HEK293 (cell line): ENCODE measurements at regions not wholly inside any gene's neighbourhood (a gene's known extent, or its start where the extent isn't known, plus 50 kb on each side); places are given as distances from the start of the nearest gene placed in this dataset.

Experiments used
- CTCF ChIA-PET: fragments of 350-600 bp; formaldehyde crosslinking; extraction: SDS; loops from one replicate; lab custom pipeline; 2021; ENCODE audit warnings: antibody characterized with exemption; lab: Yijun Ruan, JAX
- POLR2A ChIA-PET: fragments of 300-600 bp; formaldehyde crosslinking; extraction: SDS; loops from one replicate; lab custom pipeline; 2020; ENCODE audit warnings: antibody characterized with exemption, inconsistent platforms; lab: Yijun Ruan, JAX
- H3K27ac ChIP-seq: fragments of 200-500 bp; sonication (Bioruptor generic); 2 replicates; pipeline ENCODE4 v1.5.1; 2014; ENCODE audit warnings: low read depth, low read length, control low read depth, inconsistent platforms; ENCODE audit errors: extremely low read depth
- H3K36me3 ChIP-seq, 2 experiments: fragments of 200-500 bp in 1 of 2; sonication (Bioruptor generic) in 1 of 2; 1 replicate in 1 of 2; 2 replicates in 1 of 2; pipeline ENCODE4 v1.5.1; 2014 to 2017; ENCODE audit warnings: inconsistent platforms in 2 of 2, low read length in 2 of 2; ENCODE audit not compliant: control insufficient read depth in 2 of 2, insufficient read depth in 1 of 2
- H3K4me1 ChIP-seq: fragments of 200-500 bp; sonication (Bioruptor generic); 2 replicates; pipeline ENCODE4 v1.5.1; 2014; ENCODE audit warnings: mild to moderate bottlenecking, low read length, inconsistent platforms; ENCODE audit not compliant: control insufficient read depth, insufficient read depth
- H3K4me3 ChIP-seq: 2 replicates; pipeline ENCODE4 v1.5.1; 2011; ENCODE audit warnings: low read depth, mild to moderate bottlenecking, control low read depth, low read length, moderate library complexity
- H3K9me3 ChIP-seq: fragments of 200-500 bp; sonication (Bioruptor generic); 2 replicates; pipeline ENCODE4 v1.5.1; 2014; ENCODE audit warnings: low read depth, low read length, inconsistent platforms; ENCODE audit not compliant: control insufficient read depth, insufficient read depth
- ZBTB17 ChIP-seq: fragments of 450-650 bp; formaldehyde crosslinking; IDR thresholded peaks from 2 replicates; pipeline ENCODE4 v1.5.1; 2016; ENCODE audit warnings: missing biosample characterization, missing genetic modification characterization
- ZFHX2 ChIP-seq: fragments of 450-650 bp; formaldehyde crosslinking; conservative IDR thresholded peaks from 2 replicates; pipeline ENCODE4 v1.5.1; 2016; ENCODE audit warnings: missing biosample characterization, missing genetic modification characterization
- ZFP69B ChIP-seq: fragments of 450-650 bp; formaldehyde crosslinking; IDR thresholded peaks from 2 replicates; pipeline ENCODE4 v1.5.1; 2016; ENCODE audit warnings: missing biosample characterization, missing genetic modification characterization
- ZNF174 ChIP-seq: fragments of 450-650 bp; formaldehyde crosslinking; IDR thresholded peaks from 2 replicates; pipeline ENCODE4 v1.5.0; 2017; ENCODE audit warnings: missing biosample characterization, mild to moderate bottlenecking, missing genetic modification characterization
- ZNF184 ChIP-seq: fragments of 450-650 bp; IDR thresholded peaks from 2 replicates; pipeline ENCODE4 v1.5.1; 2018; ENCODE audit warnings: missing biosample characterization, mild to moderate bottlenecking, missing genetic modification characterization
- ZNF223 ChIP-seq: fragments of 450-650 bp; formaldehyde crosslinking; IDR thresholded peaks from 2 replicates; pipeline ENCODE4 v1.5.1; 2016; ENCODE audit warnings: missing biosample characterization, missing genetic modification characterization
- ZNF292 ChIP-seq: fragments of 450-650 bp; formaldehyde crosslinking; IDR thresholded peaks from 2 replicates; pipeline ENCODE4 v1.5.1; 2016; ENCODE audit warnings: low read depth, missing biosample characterization, missing genetic modification characterization, borderline replicate concordance
- ZNF341 ChIP-seq: fragments of 450-650 bp; formaldehyde crosslinking; IDR thresholded peaks from 2 replicates; pipeline ENCODE4; 2016; ENCODE audit warnings: low read depth, missing biosample characterization, missing genetic modification characterization
- ZNF394 ChIP-seq: fragments of 450-650 bp; formaldehyde crosslinking; IDR thresholded peaks from 2 replicates; pipeline ENCODE4 v1.5.1; 2016; ENCODE audit warnings: missing biosample characterization, missing genetic modification characterization, mild to moderate bottlenecking, moderate library complexity, borderline replicate concordance
- ZNF473 ChIP-seq: fragments of 450-650 bp; formaldehyde crosslinking; IDR thresholded peaks from 2 replicates; pipeline ENCODE4 v1.5.1; 2017; ENCODE audit warnings: missing biosample characterization, missing genetic modification characterization
- ZNF510 ChIP-seq: fragments of 450-650 bp; formaldehyde crosslinking; IDR thresholded peaks from 2 replicates; pipeline ENCODE4 v1.5.1; 2018; ENCODE audit warnings: mild to moderate bottlenecking, missing genetic modification characterization, missing biosample characterization; ENCODE audit not compliant: insufficient replicate concordance
- ZNF514 ChIP-seq: fragments of 450-650 bp; formaldehyde crosslinking; IDR thresholded peaks from 2 replicates; pipeline ENCODE4 v1.5.1; 2016; ENCODE audit warnings: missing biosample characterization, missing genetic modification characterization
- ZNF561 ChIP-seq: fragments of 450-650 bp; IDR thresholded peaks from 2 replicates; pipeline ENCODE4 v1.5.1; 2018; ENCODE audit warnings: missing biosample characterization, missing genetic modification characterization, borderline replicate concordance
- ZNF701 ChIP-seq: fragments of 450-650 bp; formaldehyde crosslinking; IDR thresholded peaks from 2 replicates; pipeline ENCODE4 v1.5.1; 2016; ENCODE audit warnings: missing biosample characterization, missing genetic modification characterization
- ZNF791 ChIP-seq: fragments of 450-650 bp; formaldehyde crosslinking; IDR thresholded peaks from 2 replicates; pipeline ENCODE4 v1.5.1; 2016; ENCODE audit warnings: missing biosample characterization, missing genetic modification characterization
- TF ChIP-seq, protein P1 (sequence below): fragments of 450-650 bp; formaldehyde crosslinking; IDR thresholded peaks from 2 replicates; pipeline ENCODE4 v1.5.1; 2016; ENCODE audit warnings: missing biosample characterization, missing genetic modification characterization
- TF ChIP-seq, protein P2 (sequence below): fragments of 450-650 bp; formaldehyde crosslinking; IDR thresholded peaks from 2 replicates; pipeline ENCODE4 v1.5.1; 2016; ENCODE audit warnings: missing biosample characterization, missing genetic modification characterization, low read depth
- TF ChIP-seq, protein P3 (sequence below): IDR thresholded peaks from 2 replicates; pipeline ENCODE4 v1.6.1; 2011; ENCODE audit warnings: mild to moderate bottlenecking, low read depth, low read length, borderline replicate concordance
- TF ChIP-seq, protein P4 (sequence below): fragments of 450-650 bp; formaldehyde crosslinking; IDR thresholded peaks from 2 replicates; pipeline ENCODE4 v1.5.1; 2017; ENCODE audit warnings: missing biosample characterization, missing genetic modification characterization
- TF ChIP-seq, protein P5 (sequence below): fragments of 450-650 bp; formaldehyde crosslinking; IDR thresholded peaks from 2 replicates; pipeline ENCODE4 v1.5.1; 2016; ENCODE audit warnings: missing biosample characterization, missing genetic modification characterization

DNA sequence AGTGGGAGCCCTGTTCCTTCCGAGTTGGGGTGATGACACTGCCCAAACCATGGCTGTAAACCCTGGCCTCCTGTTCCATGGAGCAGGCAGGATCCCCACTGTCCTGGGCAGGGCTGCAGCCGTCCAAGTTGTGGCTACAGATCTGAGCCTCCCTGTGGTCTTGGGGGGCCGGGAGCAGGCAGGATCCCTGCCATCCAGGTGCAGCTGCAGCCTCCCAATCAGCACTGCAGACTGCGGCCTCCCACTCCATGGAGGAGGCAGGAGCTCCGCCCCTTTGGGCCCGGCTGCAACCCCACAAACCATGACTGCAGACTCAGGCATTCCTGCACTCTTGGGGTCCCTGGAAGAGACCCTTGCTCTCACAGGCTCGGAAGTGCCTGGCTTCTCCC lies 872.1 kb upstream of the GJE1 start (continued):
- TF ChIP-seq, protein P1, sequence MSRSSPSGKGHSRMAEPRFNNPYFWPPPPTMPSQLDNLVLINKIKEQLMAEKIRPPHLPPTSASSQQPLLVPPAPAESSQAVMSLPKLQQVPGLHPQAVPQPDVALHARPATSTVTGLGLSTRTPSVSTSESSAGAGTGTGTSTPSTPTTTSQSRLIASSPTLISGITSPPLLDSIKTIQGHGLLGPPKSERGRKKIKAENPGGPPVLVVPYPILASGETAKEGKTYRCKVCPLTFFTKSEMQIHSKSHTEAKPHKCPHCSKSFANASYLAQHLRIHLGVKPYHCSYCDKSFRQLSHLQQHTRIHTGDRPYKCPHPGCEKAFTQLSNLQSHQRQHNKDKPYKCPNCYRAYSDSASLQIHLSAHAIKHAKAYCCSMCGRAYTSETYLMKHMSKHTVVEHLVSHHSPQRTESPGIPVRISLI (tag by site-specific recombination) = no peak
- TF ChIP-seq ZNF184 (tag by site-specific recombination) = no peak
- no peak for TF ChIP-seq ZNF223
- no peak for TF ChIP-seq ZNF341 (tag by site-specific recombination)

DNA sequence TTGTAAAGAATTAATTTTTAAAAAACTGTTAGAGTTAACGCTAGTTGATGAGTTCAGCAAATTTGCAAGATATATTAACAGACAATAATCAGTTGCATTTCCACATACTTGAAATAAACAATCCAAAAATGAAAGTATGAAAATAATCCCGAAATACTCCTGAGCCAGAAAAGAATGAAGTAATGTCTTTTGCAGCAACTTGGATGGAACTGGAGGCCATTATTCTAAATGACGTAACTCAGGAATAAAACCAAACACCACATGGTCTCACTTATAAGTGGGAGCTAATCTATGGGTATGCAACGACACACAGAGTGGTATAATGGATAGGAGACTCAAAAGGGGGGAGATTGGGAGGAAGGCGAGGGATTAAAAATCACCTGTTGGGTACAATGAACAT lies 872.9 kb upstream of the GJE1 start:
- Histone ChIP-seq H3K36me3 (no peaks in the 10 kb centered on the region), H3K9me3 (no peaks in the 10 kb centered on the region), H3K27ac (no peak overlapping the region), H3K4me3 (no peak overlapping the region), H3K4me1 (no peaks in the 10 kb centered on the region)
- CTCF ChIA-PET = no interaction called here
- POLR2A ChIA-PET = no interaction called here
- no peak for TF ChIP-seq ZNF292
- TF ChIP-seq, protein P2, sequence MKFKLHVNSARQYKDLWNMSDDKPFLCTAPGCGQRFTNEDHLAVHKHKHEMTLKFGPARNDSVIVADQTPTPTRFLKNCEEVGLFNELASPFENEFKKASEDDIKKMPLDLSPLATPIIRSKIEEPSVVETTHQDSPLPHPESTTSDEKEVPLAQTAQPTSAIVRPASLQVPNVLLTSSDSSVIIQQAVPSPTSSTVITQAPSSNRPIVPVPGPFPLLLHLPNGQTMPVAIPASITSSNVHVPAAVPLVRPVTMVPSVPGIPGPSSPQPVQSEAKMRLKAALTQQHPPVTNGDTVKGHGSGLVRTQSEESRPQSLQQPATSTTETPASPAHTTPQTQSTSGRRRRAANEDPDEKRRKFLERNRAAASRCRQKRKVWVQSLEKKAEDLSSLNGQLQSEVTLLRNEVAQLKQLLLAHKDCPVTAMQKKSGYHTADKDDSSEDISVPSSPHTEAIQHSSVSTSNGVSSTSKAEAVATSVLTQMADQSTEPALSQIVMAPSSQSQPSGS (tag by site-specific recombination) = peak; percentile 64

DNA sequence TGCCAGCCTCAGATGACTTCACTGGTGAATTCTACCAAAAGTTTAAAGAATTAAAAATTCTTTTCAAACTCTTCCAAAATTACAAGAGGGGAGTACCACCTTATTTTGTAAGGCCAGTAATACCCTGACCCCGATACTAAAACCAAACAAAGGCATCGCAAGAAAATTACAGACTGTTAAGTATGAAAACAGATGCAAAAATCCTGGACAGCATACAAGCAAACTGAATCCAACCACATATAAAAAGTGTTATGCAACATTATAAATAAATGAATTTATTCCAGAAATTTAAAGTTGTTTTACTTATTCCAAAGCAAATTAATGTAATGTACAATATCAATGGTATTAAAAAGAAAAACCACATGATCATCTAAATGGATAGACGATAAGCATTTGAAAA lies 873.6 kb upstream of the GJE1 start:
- no peaks in the 10 kb centered on the region for H3K9me3 ChIP-seq
- ChIA-PET POLR2A (no interaction called here), CTCF (no interaction called here)
- H3K36me3 ChIP-seq = no peaks in the 10 kb centered on the region
- H3K27ac ChIP-seq = no peak overlapping the region
- H3K4me1 ChIP-seq = no peaks in the 10 kb centered on the region
- no peak overlapping the region for H3K4me3 ChIP-seq
- no peak for TF ChIP-seq ZBTB17 (tag by site-specific recombination)

DNA sequence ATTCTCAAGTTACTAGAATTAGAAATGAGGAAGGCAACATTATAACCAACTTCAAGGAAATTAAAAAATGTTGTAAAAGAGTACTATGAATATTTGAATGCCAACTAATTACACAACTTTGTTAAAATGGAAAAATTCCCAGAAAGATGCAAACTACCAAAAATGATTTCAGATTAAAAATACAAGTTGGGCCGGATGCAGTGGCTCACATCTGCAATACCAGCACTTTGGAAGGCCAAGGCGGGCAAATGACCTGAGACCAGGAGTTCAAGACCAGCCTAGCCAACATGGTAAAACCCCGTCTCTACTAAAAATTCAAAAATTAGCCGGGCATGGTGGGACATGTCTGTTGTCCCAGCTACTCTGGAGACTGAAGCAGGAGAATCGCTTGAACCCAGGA lies 874.2 kb upstream of the GJE1 start:
- no peaks in the 10 kb centered on the region for H3K4me1 ChIP-seq
- H3K36me3 ChIP-seq = no peaks in the 10 kb centered on the region
- ChIA-PET CTCF (no interaction called here), POLR2A (no interaction called here)
- H3K27ac ChIP-seq = no peak overlapping the region
- no peak overlapping the region for H3K4me3 ChIP-seq
- no peaks in the 10 kb centered on the region for H3K9me3 ChIP-seq
- TF ChIP-seq, protein P3, sequence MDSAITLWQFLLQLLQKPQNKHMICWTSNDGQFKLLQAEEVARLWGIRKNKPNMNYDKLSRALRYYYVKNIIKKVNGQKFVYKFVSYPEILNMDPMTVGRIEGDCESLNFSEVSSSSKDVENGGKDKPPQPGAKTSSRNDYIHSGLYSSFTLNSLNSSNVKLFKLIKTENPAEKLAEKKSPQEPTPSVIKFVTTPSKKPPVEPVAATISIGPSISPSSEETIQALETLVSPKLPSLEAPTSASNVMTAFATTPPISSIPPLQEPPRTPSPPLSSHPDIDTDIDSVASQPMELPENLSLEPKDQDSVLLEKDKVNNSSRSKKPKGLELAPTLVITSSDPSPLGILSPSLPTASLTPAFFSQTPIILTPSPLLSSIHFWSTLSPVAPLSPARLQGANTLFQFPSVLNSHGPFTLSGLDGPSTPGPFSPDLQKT = no peak
- TF ChIP-seq ZFHX2 (no peak), ZNF473 (tag by site-specific recombination) (no peak), ZNF701 (tag by site-specific recombination) (no peak), ZNF174 (tag by site-specific recombination) (no peak), ZNF394 (tag by site-specific recombination) (no peak), ZNF561 (tag by site-specific recombination) (no peak), ZNF514 (tag by site-specific recombination) (no peak), ZNF510 (tag by site-specific recombination) (no peak), ZFP69B (tag by site-specific recombination) (no peak), ZNF791 (tag by site-specific recombination) (no peak)
- TF ChIP-seq, protein P4, sequence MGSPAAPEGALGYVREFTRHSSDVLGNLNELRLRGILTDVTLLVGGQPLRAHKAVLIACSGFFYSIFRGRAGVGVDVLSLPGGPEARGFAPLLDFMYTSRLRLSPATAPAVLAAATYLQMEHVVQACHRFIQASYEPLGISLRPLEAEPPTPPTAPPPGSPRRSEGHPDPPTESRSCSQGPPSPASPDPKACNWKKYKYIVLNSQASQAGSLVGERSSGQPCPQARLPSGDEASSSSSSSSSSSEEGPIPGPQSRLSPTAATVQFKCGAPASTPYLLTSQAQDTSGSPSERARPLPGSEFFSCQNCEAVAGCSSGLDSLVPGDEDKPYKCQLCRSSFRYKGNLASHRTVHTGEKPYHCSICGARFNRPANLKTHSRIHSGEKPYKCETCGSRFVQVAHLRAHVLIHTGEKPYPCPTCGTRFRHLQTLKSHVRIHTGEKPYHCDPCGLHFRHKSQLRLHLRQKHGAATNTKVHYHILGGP (tag by site-specific recombination) = no peak
- TF ChIP-seq, protein P5, sequence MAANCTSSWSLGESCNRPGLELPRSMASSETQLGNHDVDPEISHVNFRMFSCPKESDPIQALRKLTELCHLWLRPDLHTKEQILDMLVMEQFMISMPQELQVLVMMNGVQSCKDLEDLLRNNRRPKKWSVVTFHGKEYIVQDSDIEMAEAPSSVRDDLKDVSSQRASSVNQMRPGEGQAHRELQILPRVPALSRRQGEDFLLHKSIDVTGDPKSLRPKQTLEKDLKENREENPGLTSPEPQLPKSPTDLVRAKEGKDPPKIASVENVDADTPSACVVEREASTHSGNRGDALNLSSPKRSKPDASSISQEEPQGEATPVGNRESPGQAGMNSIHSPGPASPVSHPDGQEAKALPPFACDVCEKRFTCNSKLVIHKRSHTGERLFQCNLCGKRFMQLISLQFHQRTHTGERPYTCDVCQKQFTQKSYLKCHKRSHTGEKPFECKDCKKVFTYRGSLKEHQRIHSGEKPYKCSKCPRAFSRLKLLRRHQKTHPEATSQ (tag by site-specific recombination) = no peak
